ENCODE measurements at regions not wholly inside any gene's neighbourhood (a gene's known extent, or its start where the extent isn't known, plus 50 kb on each side); places are given as distances from the start of the nearest gene placed in this dataset.

DNA sequence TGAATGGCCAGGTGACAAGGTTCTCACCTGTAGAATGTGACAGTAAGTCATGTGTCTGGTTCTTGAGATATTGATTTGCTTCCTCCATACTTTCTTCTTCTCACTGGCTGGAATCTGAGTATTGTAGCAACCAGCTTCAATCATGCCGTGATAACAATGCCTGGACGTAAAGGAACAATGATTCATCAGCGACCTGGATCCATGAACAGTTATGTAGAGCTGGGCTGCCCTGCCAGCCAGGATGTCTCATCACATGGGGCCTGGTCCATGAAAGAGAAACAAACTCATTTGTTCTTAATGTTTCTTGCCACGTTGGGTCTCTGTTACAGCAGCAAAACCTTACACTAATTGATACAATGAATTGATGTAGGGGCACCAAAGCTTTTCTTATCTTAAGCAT, 627.2 kb downstream of the TOX3 start:
- no peak for DNase-seq

DNA sequence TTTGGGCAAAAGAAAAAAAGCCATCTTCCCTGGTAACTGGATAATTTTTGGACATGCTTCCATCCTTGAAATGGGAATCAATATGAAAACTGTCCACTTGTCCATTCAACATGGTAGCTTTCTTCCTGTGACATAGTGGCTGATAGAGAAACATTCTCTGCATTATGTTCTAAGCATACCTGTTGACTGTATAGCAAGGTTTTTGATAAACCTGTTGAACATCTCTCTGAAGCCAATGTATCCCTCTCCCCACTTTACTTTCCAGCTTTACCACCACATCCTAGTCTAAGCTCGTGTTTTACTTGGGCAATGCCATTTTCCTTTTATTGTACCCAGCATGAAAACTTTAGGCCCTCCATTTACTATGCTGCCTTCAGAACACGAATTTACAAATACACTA, 630.1 kb downstream of the TOX3 start:
- no peak for DNase-seq

DNA sequence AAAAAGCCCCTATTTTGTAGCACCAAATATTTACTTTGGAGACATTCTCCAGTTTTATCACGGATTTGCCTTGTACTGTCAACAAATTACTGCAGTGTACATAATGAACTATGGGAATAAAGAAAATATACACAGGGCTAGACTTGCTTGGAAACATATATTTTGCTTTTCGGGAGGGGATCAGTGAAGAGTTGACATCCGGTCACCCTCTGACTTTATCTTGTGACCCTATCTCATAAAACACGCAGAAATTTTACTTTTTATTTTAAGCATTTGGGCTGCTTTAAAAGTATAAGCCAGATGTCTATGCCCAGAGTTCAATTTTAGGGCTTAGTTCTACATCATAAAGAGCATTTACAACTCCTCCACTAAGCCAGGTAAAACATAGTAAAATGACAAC, 630.7 kb downstream of the TOX3 start:
- DNase-seq, result no peak

DNA sequence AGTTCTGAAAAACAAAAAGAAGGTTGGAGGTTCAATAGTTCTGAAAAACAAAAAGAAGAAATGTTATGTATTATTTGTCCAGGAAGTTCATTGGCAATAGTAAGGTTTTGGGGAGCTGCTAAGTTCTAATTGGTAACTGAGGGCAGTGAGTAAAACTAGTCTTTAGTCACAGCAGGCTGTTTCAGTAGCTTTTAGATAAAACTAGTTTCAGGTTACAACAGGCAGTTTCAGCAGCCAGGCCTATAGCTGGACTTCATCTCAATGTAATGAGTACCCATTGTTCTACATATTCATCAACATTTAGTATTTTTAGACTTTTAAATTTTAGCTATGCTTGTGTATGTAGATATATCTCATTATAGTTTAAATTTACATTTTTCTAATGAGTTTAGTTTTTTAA, 639.3 kb downstream of the TOX3 start:
- DNase-seq, result no peak

DNA sequence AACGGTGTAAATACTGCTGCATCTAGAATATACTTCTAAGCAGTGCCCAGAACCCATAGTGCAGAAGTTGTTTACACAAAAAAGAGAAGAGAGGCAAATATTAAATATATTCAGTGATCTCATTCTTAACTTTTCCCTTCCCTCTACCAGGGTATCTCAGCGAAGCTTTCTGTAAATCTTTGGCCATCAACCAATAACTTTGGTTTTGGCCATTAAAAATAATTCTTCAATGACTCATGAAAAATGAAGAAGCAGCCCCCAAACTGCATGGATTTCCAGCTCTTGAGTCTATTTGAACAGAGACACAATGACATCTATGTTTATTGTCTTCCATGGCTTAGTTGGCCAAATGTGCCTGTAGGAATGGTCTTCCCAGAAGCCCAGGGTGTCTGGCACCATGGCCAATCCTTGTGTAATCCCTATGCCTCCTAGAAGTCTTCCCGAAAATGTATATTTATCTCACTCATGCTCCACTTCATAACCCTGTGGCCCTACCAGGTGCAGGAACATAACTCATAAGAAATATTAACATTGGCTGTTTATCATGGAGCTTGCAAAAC, 646.6 kb downstream of the TOX3 start:
- DNase-seq, result no peak

DNA sequence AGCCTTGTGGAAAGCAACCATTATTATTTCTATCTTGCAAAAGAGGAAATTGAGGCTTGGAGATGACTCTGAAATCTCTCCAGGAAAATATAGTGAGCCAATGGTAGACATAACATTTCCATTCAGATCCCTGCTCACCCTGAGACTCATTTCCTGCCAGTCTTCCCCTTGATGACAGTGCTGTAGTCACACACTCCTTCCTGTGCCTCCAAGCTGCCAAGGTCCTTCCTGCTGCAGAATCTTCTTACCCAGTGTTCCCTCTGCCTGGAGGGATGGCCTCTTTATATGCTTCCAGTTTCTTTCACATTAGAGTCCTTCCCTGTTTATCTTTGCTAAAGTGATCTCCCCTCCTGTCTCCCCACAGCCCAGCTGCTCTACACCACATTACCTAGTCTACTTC, 648.1 kb downstream of the TOX3 start:
- no peak for DNase-seq

DNA sequence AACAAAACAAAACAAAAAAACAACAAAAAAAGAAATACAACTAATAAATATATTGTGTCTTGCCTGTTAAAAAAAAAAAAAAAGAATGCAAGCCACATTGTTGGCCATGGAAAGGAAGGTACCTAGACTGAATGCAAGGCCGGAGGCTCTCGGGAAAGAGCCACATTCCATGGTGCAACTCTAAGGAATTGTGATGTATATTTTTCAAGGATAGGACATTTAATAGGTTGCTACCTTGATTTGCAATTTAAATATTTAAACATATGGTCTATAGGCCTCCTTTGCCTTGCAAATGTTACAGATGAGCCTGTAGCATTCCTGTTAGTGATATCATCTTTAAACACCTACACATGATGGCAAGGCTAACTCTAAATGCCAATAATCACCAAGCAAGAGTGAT, 650.9 kb downstream of the TOX3 start:
- DNase-seq, result no peak

DNA sequence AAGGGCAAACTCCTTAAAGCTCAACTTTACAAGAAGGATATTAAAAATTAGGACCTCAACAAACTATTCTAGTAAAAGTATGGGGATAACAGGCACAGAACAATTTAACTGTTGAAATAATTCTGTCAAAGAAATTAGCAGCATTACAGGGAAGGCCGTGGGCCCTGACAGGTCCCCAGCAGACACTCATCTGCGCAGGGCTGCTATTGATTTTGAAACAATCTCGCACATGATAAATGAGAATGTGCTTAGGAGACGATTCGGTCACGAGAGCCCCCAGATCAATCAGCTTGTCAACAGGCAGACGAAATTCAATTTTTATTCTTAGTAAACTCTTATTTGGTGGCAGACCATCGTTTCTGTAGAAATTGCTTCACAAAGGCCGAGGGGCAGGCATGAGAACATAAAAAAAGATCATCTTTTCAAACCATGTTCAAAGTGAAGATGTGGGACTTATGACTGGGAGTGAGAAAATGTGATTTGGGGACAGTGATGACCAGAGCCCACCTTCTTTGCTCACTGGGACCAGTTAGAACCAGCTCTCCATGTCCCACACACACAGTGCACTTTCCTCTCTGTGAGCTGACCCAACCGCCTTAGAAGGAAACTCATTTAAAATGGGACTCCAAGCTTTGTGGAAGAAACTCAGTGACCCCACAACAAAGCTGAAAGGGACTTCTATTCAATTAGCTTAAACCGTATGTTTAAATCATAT, 654.5 kb downstream of the TOX3 start:
- no peak for DNase-seq

DNA sequence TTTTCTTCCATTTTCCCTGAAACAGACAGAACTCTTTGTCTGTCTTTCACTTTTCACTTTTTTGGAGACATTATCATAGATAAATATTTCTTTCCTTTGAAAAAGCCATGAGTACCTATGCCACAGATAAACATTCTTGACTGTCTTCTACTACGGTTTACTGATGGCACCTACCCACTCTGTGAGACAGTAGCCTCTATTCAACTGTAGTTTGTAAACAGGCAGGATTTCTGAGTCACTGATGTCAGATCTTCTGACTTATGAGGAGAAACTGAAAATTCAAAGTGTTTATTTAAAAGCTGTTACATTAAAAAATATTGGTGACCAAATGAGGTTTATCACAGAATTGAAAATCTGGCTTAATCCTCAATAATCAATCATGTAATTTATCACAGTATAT, 658.4 kb downstream of the TOX3 start:
- no peak for DNase-seq

DNA sequence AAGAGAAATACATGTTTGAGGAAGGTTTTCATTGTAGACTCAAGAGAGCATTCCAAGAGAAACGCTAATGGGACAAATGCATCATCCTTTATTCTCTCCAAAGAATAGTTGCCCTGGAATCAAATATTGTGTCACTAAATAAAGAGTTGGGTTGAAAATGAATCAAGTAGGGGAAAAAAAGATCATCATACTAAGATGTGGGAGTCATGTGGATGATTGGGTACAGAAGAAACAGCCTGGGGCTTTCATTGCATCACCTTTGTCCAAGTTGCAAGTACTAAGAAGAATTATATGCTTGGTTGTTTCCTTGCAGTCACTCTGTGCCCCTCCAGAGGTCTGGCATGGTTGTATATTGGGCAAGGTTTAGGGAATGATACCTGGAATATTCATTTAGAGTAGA, 658.9 kb downstream of the TOX3 start:
- no peak for DNase-seq

DNA sequence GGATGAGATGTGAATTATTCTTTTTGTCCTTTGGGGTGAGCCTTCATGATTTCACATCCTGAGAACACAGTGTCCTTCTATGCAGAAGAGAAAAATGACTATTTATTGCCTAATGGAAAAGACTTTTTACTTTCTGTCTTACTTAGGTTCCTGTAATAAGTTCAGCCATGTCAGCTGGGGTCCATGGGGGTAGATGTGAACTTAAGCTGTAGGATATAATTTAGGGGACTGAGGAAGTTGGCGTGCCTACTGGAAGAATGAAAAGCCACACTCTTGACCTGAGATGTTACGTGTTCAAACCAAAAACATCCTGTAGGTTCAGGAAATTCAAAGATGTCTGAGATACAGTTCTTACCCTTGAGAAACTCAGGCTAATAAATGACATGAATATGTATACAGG, 660.5 kb downstream of the TOX3 start:
- DNase-seq, result no peak

DNA sequence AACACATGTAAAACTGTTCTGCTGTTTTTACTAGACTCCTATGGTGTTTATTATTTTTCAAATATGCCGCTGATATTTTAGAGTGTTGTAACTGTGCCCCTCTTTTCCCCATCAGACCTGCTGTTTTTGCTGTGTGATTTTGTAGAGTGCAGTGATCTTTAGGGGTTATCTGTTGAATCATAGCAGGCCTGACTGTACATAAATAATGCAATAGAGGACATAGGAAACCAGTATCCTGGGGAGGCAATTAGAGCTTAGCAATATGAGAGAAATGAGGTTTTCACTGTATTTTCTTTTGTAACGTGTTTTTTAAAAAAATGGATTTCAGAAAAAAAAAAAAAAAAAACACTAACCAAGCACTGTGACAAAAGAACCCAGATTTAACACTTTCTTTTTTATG, 662.2 kb downstream of the TOX3 start:
- DNase-seq, result no peak

DNA sequence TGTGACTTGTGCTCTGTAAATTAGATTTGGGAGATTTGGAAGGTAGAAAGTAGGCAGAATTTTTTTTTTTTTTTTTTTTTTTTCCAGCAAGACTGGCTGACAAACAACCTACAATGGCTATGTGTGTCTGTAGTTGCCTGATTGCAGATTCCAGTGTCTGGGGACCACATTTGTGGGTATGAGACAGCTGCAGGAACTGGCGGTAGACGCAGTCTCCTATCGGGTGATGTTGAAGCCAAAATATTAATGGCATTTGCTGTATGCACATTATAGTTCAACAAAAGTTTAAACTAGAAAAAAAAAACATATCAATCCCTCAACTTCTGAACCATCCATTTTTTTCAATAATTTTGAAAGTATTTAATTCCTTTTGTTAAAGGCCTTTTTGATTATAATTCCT, 665.2 kb downstream of the TOX3 start:
- DNase-seq, result no peak

DNA sequence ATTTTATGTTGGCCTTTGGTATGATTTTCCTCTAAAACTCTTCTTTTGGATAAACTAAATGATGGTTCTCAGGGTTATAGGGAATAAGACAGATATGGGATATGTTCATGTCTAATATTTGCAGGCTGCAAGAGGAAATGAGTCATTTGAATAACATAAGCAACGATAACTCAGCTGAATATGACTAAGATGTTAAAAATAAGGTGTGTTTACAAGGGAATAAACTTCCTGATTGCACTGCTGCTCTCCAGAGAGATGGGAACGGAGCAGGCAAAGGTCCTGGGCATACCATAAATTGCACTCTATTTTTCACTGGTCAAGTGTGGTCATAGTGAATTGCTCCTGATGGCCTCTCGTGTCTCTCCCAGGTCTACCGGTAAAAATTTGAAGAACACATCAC, 666.2 kb downstream of the TOX3 start:
- DNase-seq, result no peak

DNA sequence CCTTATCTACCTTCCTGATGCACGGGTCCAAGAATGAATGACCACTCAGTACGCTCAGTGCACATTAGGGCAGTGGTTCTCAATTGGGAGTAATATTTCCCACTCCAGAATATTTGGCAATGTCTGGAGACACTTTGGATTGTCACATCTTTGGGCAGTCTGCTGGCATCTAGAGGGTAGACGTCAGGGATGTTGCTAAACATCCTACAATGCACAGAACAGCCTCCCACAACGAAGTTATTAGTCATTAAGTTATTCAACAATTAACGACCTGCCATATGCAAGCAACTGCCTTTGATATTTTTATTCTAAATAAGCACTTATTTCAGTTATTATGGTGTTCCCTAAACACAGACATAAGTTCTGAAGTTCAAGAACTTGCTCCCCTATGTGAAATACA, 669.3 kb downstream of the TOX3 start:
- no peak for DNase-seq

DNA sequence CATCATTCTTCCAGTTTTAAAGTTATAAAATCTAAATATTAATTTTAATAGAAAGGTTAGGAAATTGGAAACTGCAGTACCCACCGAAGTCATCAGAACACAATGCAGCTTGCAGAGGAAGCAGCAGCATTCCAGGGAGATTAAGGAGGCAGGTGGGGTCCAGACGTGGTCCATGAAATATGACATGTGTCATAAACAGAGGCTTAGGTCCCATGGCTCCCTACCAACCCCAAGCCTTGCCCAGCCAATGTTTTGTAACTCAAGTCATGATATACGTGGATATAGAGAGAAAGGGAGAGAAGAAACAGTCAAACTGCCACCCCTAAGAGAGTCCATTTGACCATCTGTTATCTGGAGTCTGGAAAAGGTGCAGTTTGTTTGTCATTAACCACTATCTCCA, 670.0 kb downstream of the TOX3 start:
- no peak for DNase-seq

DNA sequence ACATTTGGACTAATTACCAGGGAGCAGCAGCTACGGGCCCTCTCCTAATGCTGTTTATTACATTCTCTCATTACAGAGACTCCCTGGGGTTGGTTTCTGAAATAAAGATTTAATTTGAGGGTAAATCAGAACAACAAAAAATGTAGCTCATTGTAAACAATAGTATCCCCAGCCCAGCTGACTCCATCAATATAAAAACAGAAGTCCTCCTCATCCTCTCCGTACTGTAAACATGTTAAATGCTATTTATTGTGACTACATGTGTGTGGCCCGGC, 670.4 kb downstream of the TOX3 start:
- no peak for DNase-seq

DNA sequence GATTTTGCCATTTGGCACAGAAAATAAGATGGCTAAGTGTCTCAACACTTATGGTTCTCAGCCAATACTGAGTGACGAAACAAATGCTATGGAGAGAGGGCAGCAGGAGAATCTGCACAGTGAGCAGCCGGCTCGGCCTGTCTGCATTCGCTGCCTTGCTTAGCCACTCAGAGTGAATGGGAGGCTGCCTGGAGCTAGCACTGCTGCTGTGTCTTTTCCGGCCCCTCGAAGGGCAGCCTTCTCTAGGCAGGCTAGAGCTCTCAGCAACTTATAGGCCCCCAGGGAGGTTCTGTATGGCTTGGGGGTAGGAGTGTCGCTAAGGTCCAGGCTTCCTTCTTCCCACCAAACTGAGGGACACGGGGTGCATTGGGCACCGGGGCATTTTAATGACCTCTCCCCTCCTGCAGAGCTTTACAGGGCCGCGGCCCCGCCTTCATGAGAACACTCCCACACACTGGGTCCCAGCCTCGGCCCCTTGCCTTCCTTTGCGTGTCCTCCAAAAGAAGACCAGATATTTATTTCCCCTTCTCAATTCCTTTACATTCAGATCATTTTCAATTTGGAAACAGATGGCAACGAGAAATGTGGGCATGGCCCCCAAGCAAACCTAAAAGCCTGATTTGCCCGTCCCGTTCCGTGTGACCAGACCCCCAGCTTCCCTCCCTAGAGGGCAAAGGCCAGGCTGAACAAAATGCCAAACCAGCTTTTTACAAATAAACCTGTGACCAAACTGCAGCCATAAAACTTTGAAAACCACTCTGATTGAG, 670.9 kb downstream of the TOX3 start:
- no peak for DNase-seq

DNA sequence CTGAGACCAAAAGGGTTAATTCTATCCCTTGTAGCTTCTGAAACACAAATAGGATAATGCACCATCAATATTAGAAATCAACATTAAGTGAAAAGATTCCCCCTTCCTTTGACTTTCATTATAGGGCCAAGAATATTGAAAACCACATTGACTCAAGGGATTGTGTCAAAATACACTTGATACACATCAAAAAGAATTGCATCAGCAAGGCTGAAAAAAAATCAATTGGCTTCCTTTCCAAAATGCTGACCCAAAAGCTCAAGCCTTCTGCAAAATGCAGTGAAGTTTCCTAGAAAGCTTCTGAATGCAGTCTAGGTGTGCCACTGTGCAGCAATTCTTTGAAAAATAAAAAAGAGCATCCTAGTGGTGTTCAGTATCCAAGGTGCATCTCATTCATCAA, 674.4 kb downstream of the TOX3 start:
- DNase-seq, result no peak

DNA sequence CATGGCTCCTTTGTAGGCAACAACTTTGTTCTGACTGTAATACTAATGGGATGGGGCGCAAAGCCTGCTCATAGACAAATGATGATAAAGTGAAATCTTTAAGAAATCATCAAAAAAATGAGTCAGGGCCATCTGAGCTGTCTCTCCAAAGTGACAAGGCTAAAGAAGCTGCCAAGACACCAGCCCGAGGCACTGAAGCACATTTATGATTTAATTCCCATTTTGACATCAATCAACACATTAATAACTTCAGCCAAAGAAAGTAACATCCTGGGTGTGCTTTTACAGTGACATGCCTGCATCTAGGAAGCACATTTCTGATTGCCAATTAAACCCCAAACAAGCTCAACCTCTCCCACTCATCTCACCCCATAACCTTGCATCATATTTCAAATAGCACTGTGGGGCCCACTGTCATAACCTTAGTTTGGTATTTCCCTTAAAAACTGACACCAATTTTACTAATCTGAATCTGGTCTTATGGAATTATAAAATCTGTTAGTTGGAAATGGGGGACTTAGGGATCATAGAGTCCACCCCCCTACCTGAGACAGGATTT, 676.6 kb downstream of the TOX3 start:
- DNase-seq, result no peak

DNA sequence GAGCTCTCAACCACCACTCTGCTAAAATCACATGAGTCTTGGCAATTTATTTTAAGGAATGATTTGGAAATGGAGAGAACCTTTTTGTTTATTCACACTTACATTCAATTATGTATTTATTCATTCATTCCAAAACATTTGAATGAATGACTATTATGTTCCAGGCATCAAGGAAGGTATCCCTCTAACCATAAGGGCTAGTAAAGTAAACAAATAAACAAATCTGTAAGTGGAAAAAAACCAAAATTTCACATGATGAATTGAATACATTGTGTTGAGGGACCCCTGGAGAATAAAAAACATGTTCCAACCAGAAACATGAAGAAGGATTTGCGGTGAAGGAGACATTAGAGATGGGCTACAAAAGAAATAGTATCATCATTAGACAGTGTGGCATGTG, 677.8 kb downstream of the TOX3 start:
- no peak for DNase-seq

DNA sequence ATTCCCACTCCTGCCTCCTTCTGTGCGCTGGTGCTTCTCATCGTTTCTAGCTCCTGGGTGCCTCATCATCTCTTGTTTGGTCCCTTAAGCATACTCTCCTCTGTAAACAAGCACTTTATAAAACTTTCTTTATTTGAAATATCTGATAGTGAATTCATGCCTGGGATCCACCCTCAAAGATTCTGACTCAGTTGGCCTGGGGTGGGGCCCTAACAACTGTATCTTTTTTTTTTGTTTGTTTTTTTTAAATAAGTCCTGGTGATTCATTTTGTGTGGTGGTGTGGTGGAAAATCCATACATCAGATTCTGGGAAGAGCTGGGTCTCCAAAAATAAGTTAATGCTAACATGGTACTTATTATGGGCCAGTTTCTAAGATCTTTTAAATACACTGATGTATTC, 678.3 kb downstream of the TOX3 start:
- DNase-seq, result no peak

Measured in nucleus accumbens (tissue), 56 donors.